BJ (cell line): ENCODE measurements at regions not wholly inside any gene's neighbourhood (a gene's known extent, or its start where the extent isn't known, plus 50 kb on each side); places are given as distances from the start of the nearest gene placed in this dataset.
"Not testable (repeated sequence)": the region's sequence is repeated elsewhere in the genome, so short reads cannot be mapped to it uniquely, and the experiment has no call there.

Experiments
- CTCF ChIA-PET: fragments of 350-600 bp; formaldehyde crosslinking; extraction: SDS; loops from one replicate; lab custom pipeline; 2021; ENCODE audit warnings: antibody characterized with exemption, inconsistent platforms; lab: Yijun Ruan, JAX
- POLR2A ChIA-PET: fragments of 300-600 bp; sonication (Branson Sonifier 250); formaldehyde crosslinking; extraction: SDS; loops from one replicate; lab custom pipeline; 2021; ENCODE audit warnings: antibody characterized with exemption; lab: Charles Lee
- DNase-seq: peaks from one replicate; pipeline ENCODE4 v3.0.0-alpha.2; 2011; ENCODE audit warnings: low read depth
- H3K27me3 ChIP-seq: 2 replicates; pipeline ENCODE4 v1.6.0; 2011; ENCODE audit warnings: low read length; ENCODE audit not compliant: control insufficient read depth, insufficient read depth
- H3K36me3 ChIP-seq: 2 replicates; pipeline ENCODE4 v1.5.1; 2011; ENCODE audit warnings: low read length; ENCODE audit not compliant: control insufficient read depth, insufficient read depth
- H3K4me3 ChIP-seq: 2 replicates; pipeline ENCODE4 v1.5.1; 2011; ENCODE audit warnings: low read depth, mild to moderate bottlenecking, control low read depth, low read length
- TF ChIP-seq, protein P1 (sequence below): IDR thresholded peaks from 2 replicates; pipeline ENCODE4 v1.5.1; 2011; ENCODE audit warnings: low read depth, mild to moderate bottlenecking, control low read depth, inconsistent platforms, low read length, moderate library complexity; ENCODE audit not compliant: insufficient read depth

DNA sequence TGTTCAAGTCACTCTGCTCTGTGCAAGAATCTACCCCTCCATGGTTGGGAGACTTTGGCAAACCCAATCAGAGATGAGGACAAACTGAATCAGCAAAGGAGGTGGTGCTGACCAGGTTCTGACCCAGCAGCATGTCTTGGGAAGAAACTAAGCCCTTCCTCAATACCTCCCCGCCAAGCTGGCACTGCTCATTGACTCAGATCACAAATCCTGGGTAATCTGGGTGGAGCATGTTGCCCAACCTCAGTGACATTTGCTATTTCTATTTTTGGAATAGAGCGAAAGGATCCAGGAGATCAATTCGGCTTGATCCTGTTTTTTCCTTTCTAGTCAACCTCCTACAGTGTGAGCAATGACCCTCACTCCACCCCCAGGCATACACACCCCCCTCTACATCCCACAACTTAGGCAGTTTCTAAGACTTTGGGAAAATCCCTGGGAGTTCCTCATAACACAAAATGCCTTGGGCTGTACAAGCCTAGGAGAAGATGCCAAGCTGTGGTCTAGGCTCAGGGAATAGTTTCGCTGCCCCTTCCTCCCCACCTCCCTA lies 166.8 kb upstream of the KCNJ6 start:
- H3K27me3 ChIP-seq: peaks cover 3% of the 10 kb centered on the region
- POLR2A ChIA-PET: no interaction called here
- CTCF ChIA-PET: no interaction called here
- no peak overlapping the region for H3K4me3 ChIP-seq
- DNase-seq: no peak
- TF ChIP-seq, protein P1, sequence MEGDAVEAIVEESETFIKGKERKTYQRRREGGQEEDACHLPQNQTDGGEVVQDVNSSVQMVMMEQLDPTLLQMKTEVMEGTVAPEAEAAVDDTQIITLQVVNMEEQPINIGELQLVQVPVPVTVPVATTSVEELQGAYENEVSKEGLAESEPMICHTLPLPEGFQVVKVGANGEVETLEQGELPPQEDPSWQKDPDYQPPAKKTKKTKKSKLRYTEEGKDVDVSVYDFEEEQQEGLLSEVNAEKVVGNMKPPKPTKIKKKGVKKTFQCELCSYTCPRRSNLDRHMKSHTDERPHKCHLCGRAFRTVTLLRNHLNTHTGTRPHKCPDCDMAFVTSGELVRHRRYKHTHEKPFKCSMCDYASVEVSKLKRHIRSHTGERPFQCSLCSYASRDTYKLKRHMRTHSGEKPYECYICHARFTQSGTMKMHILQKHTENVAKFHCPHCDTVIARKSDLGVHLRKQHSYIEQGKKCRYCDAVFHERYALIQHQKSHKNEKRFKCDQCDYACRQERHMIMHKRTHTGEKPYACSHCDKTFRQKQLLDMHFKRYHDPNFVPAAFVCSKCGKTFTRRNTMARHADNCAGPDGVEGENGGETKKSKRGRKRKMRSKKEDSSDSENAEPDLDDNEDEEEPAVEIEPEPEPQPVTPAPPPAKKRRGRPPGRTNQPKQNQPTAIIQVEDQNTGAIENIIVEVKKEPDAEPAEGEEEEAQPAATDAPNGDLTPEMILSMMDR: no peak
- no peaks in the 10 kb centered on the region for H3K36me3 ChIP-seq

DNA sequence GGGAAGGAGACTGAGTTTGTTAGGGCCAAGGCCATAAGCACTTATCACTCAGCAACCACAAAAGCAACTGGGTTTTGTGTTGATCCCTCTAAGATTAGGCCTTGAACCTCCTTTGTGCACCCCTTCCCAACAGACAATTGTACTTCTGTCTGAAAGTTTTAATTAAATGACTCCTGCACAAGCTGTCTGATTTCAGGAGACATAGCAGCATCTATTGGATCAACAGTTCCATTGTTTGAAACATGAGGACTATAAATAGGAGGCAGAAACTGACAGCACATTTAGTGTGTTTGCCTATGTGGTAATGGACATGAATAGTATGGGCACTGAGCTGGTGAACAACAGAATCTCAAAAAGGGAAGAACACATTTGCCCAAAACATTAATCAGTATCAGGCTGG lies 167.3 kb upstream of the KCNJ6 start:
- peaks cover 3% of the 10 kb centered on the region for H3K27me3 ChIP-seq
- no peak for DNase-seq
- CTCF ChIA-PET: no interaction called here

DNA sequence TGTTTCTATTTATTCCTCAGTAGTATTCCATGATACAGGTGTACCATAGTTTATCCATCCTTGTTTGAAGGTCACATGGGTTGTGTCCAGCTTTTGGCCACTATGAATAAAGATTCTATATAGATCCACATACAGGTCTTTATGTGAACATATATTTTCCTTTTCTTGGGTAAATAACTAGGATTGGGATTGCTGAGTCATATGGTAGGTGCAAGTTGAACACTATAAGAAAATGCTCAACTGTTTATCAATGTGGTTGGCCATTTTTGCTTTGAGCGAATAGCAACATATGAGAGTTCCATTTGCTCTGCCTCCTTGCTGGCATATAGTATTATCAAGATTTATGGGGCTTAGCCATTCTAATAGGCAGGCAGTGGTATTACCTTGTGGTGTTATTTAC lies 170.2 kb upstream of the KCNJ15 start:
- H3K4me3 ChIP-seq: no peak overlapping the region
- CTCF ChIA-PET: interaction anchor here (1.0 kb wide), 1 partner anchor 9 kb away, joined by 3 read pairs; no protein-coding TSS in a partner anchor
- no peaks in the 10 kb centered on the region for H3K27me3 ChIP-seq
- POLR2A ChIA-PET: no interaction called here
- TF ChIP-seq, protein P1: no peak
- no peak for DNase-seq
- H3K36me3 ChIP-seq: no peaks in the 10 kb centered on the region

More for the DNA sequence above, 167.3 kb upstream of the KCNJ6 start:
- Histone ChIP-seq H3K36me3 (no peaks in the 10 kb centered on the region), H3K4me3 (no peak overlapping the region)
- POLR2A ChIA-PET: no interaction called here
- TF ChIP-seq, protein P1: no peak

DNA sequence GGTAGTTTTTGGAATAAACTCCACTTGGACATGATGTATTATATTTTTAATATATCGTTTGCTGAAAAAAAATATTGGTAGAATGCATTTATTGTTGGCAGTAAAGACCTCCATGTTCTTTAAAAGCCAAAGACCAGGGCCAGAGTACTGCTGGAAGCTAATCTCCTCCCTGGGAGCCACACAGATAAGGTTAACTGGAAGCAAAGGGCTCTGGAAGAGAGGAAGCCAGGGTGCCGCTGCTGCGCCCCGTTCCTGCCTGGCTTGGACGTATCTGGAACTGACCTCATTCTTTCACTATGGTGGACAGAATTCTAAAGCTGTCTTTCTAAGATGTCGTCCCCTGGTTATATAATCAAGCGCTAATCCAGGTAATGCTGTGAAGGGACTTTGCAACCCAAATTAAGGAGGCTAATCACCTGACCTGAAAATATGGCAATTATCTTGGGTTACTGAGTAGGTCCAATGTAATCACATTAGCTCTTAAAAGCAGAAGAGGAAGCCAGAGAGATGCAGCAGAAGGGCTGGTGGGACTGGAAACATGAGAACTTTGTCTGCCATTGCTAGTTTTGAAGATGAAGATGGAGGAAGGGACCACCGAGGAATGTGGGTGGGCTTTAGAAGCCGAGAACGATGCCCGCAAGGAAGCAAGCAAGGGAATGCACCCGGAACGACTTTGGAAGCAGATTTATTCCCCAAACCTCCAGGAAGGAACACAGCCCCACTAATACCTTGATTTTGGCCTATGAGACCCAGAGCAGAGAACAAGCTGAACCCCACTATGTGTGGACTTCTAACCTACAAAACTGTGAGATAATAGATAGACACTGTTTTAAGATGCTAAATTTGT lies 167.7 kb upstream of the KCNJ15 start:
- Histone ChIP-seq H3K27me3 (no peaks in the 10 kb centered on the region), H3K4me3 (no peak overlapping the region), H3K36me3 (no peaks in the 10 kb centered on the region)
- no peak for DNase-seq
- TF ChIP-seq, protein P1: no peak
- CTCF ChIA-PET: no interaction called here
- POLR2A ChIA-PET: no interaction called here

DNA sequence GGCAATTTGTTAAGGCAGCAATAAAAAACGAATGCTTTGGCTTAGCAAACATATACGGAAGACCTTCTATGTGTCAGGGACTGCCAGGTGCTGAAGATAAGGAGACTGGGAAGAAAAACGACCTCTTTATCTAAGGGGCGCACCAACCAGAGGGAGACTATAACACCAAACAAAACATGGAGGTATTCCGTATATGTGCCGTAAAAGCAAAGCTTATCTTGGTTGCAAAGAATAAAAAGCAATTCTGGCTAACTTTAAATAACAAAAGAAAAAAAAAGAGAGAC lies 167.1 kb upstream of the KCNJ15 start:
- Histone ChIP-seq H3K27me3 (no peaks in the 10 kb centered on the region; the same call in 1 of the 2 replicates), H3K4me3 (no peak overlapping the region), H3K36me3 (no peaks in the 10 kb centered on the region)
- no peak for DNase-seq
- ChIA-PET POLR2A (no interaction called here), CTCF (no interaction called here)
- TF ChIP-seq, protein P1: no peak

DNA sequence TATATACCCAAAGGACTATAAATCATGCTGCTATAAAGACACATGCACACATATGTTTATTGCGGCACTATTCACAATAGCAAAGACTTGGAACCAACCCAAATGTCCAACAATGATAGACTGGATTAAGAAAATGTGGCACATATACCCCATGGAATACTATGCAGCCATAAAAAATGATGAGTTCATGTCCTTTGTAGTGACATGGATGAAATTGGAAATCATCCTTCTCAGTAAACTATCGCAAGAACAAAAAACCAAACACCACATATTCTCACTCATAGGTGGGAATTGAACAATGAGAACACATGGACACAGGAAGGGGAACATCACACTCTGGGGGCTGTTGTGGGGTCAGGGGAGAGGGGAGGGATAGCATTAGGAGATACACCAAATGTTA lies 165.7 kb upstream of the KCNJ15 start:
- DNase-seq, H3K4me3 ChIP-seq, H3K36me3 ChIP-seq, H3K27me3 ChIP-seq, POLR2A ChIA-PET, CTCF ChIA-PET: not testable (repeated sequence)
